ENCODE measurements at regions not wholly inside any gene's neighbourhood (a gene's known extent, or its start where the extent isn't known, plus 50 kb on each side); places are given as distances from the start of the nearest gene placed in this dataset.

GRCh38 chr7:54881816-54882520 is 123.0 kb upstream of the SEC61G start:
- TF ChIP-seq CTCF (conservative IDR thresholded peaks at IDR 0.05 in 1 of 2, IDR thresholded peaks at IDR 0.05 in 1 of 2; ENCODE audit: low read depth in 1 of 2, low read length in 2 of 2) (no peak), EZH2 (IDR thresholded peaks at IDR 0.05; ENCODE audit: low read length, missing control alignments) (no peak)

Measured in fibroblast of lung (primary cell).